SK-N-SH treated with all-trans-retinoic acid at 6 μM for 48 hours (cell line): ENCODE measurements at regions not wholly inside any gene's neighbourhood (a gene's known extent, or its start where the extent isn't known, plus 50 kb on each side); places are given as distances from the start of the nearest gene placed in this dataset.

Experiments used
- ISL1 ChIP-seq: fragments of 250-450 bp; sonication (Bioruptor Pico); IDR thresholded peaks from 2 replicates; pipeline ENCODE4 v2.1.2; 2022; ENCODE audit warnings: mild to moderate bottlenecking, moderate library complexity
- RARB ChIP-seq: fragments of 250-450 bp; sonication (Bioruptor Pico); IDR thresholded peaks from 2 replicates; pipeline ENCODE4 v1.8.0; 2021; ENCODE audit warnings: mild to moderate bottlenecking, moderate library complexity
- TOX ChIP-seq: fragments of 250-450 bp; sonication (Bioruptor Pico); IDR thresholded peaks from 2 replicates; pipeline ENCODE4 v1.8.0; 2021; ENCODE audit warnings: mild to moderate bottlenecking, moderate library complexity, borderline replicate concordance
- ZNF8 ChIP-seq: fragments of 450-650 bp; formaldehyde crosslinking; IDR thresholded peaks from 2 replicates; pipeline ENCODE4 v1.5.0; 2020; ENCODE audit warnings: mild to moderate bottlenecking, moderate library complexity
- TF ChIP-seq, protein P1 (sequence below): fragments of 250-450 bp; sonication (Bioruptor Pico); IDR thresholded peaks from 2 replicates; pipeline ENCODE4 v1.8.0; 2020; ENCODE audit warnings: mild to moderate bottlenecking, moderate library complexity, borderline replicate concordance
- TF ChIP-seq, protein P2 (sequence below): fragments of 250-450 bp; sonication (Bioruptor Pico); IDR thresholded peaks from 2 replicates; pipeline ENCODE4 v1.5.0; 2020; ENCODE audit warnings: mild to moderate bottlenecking, moderate library complexity

DNA sequence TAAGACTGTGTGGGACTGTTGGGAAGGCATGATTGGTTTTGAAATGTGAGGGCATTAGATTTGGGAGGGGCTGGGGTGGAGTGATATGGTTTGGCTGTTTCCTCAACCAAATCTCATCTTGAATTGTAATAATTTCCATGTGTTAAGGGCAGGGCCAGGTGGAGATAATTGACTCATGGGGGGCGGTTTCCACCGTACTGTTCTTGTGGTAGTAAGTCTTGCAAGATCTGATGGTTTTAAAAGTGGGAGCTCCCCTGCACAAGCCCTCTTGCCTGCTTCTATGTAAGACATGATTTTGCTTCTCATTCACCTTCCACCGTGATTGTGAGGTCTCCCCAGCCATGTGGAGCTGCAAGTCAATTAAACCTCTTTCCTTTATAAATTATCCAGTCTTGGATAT lies 76.6 kb upstream of the PPFIA2 start:
- TF ChIP-seq, protein P1, sequence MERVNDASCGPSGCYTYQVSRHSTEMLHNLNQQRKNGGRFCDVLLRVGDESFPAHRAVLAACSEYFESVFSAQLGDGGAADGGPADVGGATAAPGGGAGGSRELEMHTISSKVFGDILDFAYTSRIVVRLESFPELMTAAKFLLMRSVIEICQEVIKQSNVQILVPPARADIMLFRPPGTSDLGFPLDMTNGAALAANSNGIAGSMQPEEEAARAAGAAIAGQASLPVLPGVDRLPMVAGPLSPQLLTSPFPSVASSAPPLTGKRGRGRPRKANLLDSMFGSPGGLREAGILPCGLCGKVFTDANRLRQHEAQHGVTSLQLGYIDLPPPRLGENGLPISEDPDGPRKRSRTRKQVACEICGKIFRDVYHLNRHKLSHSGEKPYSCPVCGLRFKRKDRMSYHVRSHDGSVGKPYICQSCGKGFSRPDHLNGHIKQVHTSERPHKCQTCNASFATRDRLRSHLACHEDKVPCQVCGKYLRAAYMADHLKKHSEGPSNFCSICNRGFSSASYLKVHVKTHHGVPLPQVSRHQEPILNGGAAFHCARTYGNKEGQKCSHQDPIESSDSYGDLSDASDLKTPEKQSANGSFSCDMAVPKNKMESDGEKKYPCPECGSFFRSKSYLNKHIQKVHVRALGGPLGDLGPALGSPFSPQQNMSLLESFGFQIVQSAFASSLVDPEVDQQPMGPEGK (CRISPR knock-in tag) = no peak
- TF ChIP-seq ISL1 (CRISPR knock-in tag) = no peak
- no peak for TF ChIP-seq RARB (CRISPR knock-in tag)
- TF ChIP-seq ZNF8 (CRISPR knock-in tag) = no peak
- TF ChIP-seq TOX (CRISPR knock-in tag) = no peak
- TF ChIP-seq, protein P2, sequence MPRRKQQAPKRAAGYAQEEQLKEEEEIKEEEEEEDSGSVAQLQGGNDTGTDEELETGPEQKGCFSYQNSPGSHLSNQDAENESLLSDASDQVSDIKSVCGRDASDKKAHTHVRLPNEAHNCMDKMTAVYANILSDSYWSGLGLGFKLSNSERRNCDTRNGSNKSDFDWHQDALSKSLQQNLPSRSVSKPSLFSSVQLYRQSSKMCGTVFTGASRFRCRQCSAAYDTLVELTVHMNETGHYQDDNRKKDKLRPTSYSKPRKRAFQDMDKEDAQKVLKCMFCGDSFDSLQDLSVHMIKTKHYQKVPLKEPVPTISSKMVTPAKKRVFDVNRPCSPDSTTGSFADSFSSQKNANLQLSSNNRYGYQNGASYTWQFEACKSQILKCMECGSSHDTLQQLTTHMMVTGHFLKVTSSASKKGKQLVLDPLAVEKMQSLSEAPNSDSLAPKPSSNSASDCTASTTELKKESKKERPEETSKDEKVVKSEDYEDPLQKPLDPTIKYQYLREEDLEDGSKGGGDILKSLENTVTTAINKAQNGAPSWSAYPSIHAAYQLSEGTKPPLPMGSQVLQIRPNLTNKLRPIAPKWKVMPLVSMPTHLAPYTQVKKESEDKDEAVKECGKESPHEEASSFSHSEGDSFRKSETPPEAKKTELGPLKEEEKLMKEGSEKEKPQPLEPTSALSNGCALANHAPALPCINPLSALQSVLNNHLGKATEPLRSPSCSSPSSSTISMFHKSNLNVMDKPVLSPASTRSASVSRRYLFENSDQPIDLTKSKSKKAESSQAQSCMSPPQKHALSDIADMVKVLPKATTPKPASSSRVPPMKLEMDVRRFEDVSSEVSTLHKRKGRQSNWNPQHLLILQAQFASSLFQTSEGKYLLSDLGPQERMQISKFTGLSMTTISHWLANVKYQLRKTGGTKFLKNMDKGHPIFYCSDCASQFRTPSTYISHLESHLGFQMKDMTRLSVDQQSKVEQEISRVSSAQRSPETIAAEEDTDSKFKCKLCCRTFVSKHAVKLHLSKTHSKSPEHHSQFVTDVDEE = no peak
